Mesendoderm (in vitro differentiated cells): ENCODE measurements at regions not wholly inside any gene's neighbourhood (a gene's known extent, or its start where the extent isn't known, plus 50 kb on each side); places are given as distances from the start of the nearest gene placed in this dataset.
"Not testable (repeated sequence)": the region's sequence is repeated elsewhere in the genome, so short reads cannot be mapped to it uniquely, and the experiment has no call there.

Experiments
- DNase-seq: peaks from one replicate; pipeline ENCODE4 v3.0.0; 2013
- H2AK5ac ChIP-seq: 2 replicates; pipeline ENCODE4 v1.6.1; 2013; ENCODE audit warnings: low read length, inconsistent platforms
- H2BK120ac ChIP-seq: 2 replicates; pipeline ENCODE4 v1.6.1; 2013; ENCODE audit warnings: low read depth, mild to moderate bottlenecking, low read length, moderate library complexity, mixed read lengths
- H2BK15ac ChIP-seq: replicated peaks from 2 replicates; pipeline ENCODE4 v1.6.1; 2013; ENCODE audit warnings: low read depth, mild to moderate bottlenecking, moderate library complexity
- H2BK5ac ChIP-seq: 2 replicates; pipeline ENCODE4 v1.6.1; 2013; ENCODE audit warnings: low read length, inconsistent platforms
- H3K18ac ChIP-seq: 2 replicates; pipeline ENCODE4 v1.6.1; 2013; ENCODE audit warnings: mild to moderate bottlenecking, low read length, mixed read lengths
- H3K23ac ChIP-seq: one replicate; pipeline ENCODE4 v1.6.1; 2013; ENCODE audit warnings: low read length
- H3K27ac ChIP-seq: 2 replicates; pipeline ENCODE4 v1.5.1; 2013; ENCODE audit warnings: low read depth, mild to moderate bottlenecking, inconsistent platforms, low read length, moderate library complexity
- H3K27me3 ChIP-seq: 2 replicates; pipeline ENCODE4 v1.6.1; 2013; ENCODE audit warnings: low read length, control low read depth, mild to moderate bottlenecking, inconsistent platforms; ENCODE audit not compliant: insufficient read depth, poor library complexity
- H3K36me3 ChIP-seq: 2 replicates; pipeline ENCODE4 v1.6.1; 2013; ENCODE audit warnings: low read length, inconsistent platforms; ENCODE audit not compliant: control insufficient read depth, insufficient read depth
- H3K4ac ChIP-seq: one replicate; pipeline ENCODE4 v1.6.1; 2013; ENCODE audit warnings: low read depth, mild to moderate bottlenecking, low read length, moderate library complexity
- H3K4me1 ChIP-seq: 2 replicates; pipeline ENCODE4 v1.6.1; 2013; ENCODE audit warnings: low read depth, low read length, inconsistent platforms; ENCODE audit not compliant: control insufficient read depth
- H3K4me2 ChIP-seq: 2 replicates; pipeline ENCODE4 v1.6.1; 2013; ENCODE audit warnings: low read length
- H3K4me3 ChIP-seq: 2 replicates; pipeline ENCODE4 v1.5.1; 2013; ENCODE audit warnings: mild to moderate bottlenecking, low read length
- H3K56ac ChIP-seq: one replicate; pipeline ENCODE4 v1.6.1; 2013; ENCODE audit warnings: low read length
- H3K79me1 ChIP-seq: 2 replicates; pipeline ENCODE4 v1.6.1; 2013; ENCODE audit warnings: low read length, inconsistent platforms
- H3K79me2 ChIP-seq: 2 replicates; pipeline ENCODE4 v1.6.1; 2013; ENCODE audit warnings: mild to moderate bottlenecking, low read length; ENCODE audit not compliant: control insufficient read depth, insufficient read depth
- H3K9ac ChIP-seq: 2 replicates; pipeline ENCODE4 v1.6.1; 2013; ENCODE audit warnings: low read length, inconsistent platforms
- H4K5ac ChIP-seq: one replicate; pipeline ENCODE4 v1.6.1; 2013; ENCODE audit warnings: low read length
- H4K8ac ChIP-seq: one replicate; pipeline ENCODE4 v1.6.1; 2013; ENCODE audit warnings: low read depth, mild to moderate bottlenecking, control low read depth, low read length, moderate library complexity
- WGBS: extraction: QIAGEN DNeasy Blood & Tissue Kit; methylation state at CpG from one replicate; pipeline ENCODE4 v1.1.7; 2013; ENCODE audit warnings: low lambda C conversion rate, missing lambda C conversion rate; ENCODE audit not compliant: insufficient coverage; ENCODE audit errors: extremely low coverage; 5-methylcytosine and 5-hydroxymethylcytosine counted together

GRCh38 chr17:64741916-64742315 lies 79.8 kb upstream of the SMURF2 start:
- not testable (repeated sequence) for H3K23ac ChIP-seq, H3K27ac ChIP-seq, H3K36me3 ChIP-seq, H4K5ac ChIP-seq, H2AK5ac ChIP-seq, H3K79me2 ChIP-seq, H3K9ac ChIP-seq, H3K4me1 ChIP-seq, H3K56ac ChIP-seq, H2BK15ac ChIP-seq, H3K4ac ChIP-seq, H2BK5ac ChIP-seq, H3K4me2 ChIP-seq, H3K79me1 ChIP-seq, H3K27me3 ChIP-seq, H2BK120ac ChIP-seq, H3K4me3 ChIP-seq, H3K18ac ChIP-seq, H4K8ac ChIP-seq
- peak; percentile 53 for DNase-seq
- WGBS, result no CpG with 5 or more reads among the region's 3 CpGs

GRCh38 chr17:64741038-64741641 lies 79.0 kb upstream of the SMURF2 start:
- WGBS, result no CpG with 5 or more reads among the region's 6 CpGs
- no peak overlapping the region for H2BK5ac ChIP-seq
- H3K36me3 ChIP-seq, result no peaks in the 10 kb centered on the region
- no peak overlapping the region for H4K8ac ChIP-seq
- H3K4me3 ChIP-seq, result no peak overlapping the region
- H2BK15ac ChIP-seq, result no peak overlapping the region
- no peak overlapping the region for H2BK120ac ChIP-seq
- no peaks in the 10 kb centered on the region for H3K27me3 ChIP-seq
- no peak overlapping the region for H2AK5ac ChIP-seq
- no peak overlapping the region for H3K4ac ChIP-seq
- no peak for DNase-seq
- no peak overlapping the region for H3K27ac ChIP-seq
- no peak overlapping the region for H3K56ac ChIP-seq
- H3K79me1 ChIP-seq, result no peaks in the 10 kb centered on the region
- H3K79me2 ChIP-seq, result no peaks in the 10 kb centered on the region
- no peak overlapping the region for H3K4me2 ChIP-seq
- H3K4me1 ChIP-seq, result no peaks in the 10 kb centered on the region
- H4K5ac ChIP-seq, result no peak overlapping the region
- no peak overlapping the region for H3K23ac ChIP-seq
- H3K9ac ChIP-seq, result no peak overlapping the region
- H3K18ac ChIP-seq, result no peak overlapping the region

GRCh38 chr17:64739316-64740058 lies 77.4 kb upstream of the SMURF2 start:
- H4K8ac ChIP-seq, result no peak overlapping the region
- no peaks in the 10 kb centered on the region for H3K79me2 ChIP-seq
- no peak overlapping the region for H4K5ac ChIP-seq
- DNase-seq, result peak; percentile 34
- H3K27ac ChIP-seq, result no peak overlapping the region
- H3K4ac ChIP-seq, result no peak overlapping the region
- H3K4me2 ChIP-seq, result no peak overlapping the region
- no peak overlapping the region for H2BK5ac ChIP-seq
- no peak overlapping the region for H2BK15ac ChIP-seq
- H3K79me1 ChIP-seq, result no peaks in the 10 kb centered on the region
- H3K18ac ChIP-seq, result no peak overlapping the region
- no peak overlapping the region for H3K23ac ChIP-seq
- H3K56ac ChIP-seq, result no peak overlapping the region
- H2AK5ac ChIP-seq, result no peak overlapping the region
- no CpG with 5 or more reads among the region's 9 CpGs for WGBS
- no peak overlapping the region for H3K4me3 ChIP-seq
- no peaks in the 10 kb centered on the region for H3K36me3 ChIP-seq
- H3K4me1 ChIP-seq, result no peaks in the 10 kb centered on the region
- no peak overlapping the region for H3K9ac ChIP-seq
- no peak overlapping the region for H2BK120ac ChIP-seq
- H3K27me3 ChIP-seq, result no peaks in the 10 kb centered on the region

DNA sequence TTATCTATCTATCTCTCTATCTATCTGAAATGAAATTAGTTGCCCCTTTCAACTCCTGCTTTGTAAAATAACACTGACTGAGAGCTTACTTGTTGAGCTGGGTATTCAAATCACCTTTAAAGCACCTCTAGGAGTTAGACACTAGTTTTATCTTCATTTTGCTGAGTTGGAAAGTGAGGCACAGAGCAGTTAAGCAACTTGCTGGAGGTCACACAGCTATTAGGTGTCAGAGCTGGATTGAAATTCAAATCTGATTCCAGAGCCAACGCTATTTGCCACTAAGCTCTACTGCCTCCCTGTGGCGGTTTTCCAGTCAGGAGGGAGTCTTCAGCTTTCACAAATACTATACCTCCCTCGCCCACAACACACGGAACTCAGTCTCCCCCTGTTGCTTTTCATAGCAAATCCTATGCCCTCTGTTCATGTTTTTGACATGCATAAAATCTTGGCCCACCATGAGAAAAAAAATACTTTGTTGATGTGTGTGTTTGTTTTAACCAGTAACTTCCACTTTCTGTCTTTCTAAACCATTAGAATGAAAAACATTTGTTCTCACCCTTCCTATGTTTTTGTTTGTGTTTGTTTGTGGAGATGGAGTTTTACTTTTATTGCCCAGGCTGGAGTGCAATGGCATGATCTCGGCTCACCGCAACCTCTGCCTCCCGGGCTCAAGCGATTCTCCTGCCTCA lies 74.8 kb upstream of the SMURF2 start:
- Histone ChIP-seq H2BK15ac (no peak overlapping the region), H3K23ac (no peak overlapping the region), H3K27ac (no peak overlapping the region), H3K4me1 (no peaks in the 10 kb centered on the region), H3K18ac (no peak overlapping the region), H3K4me3 (no peak overlapping the region), H3K4me2 (no peak overlapping the region), H2BK5ac (no peak overlapping the region), H2BK120ac (no peak overlapping the region), H4K5ac (no peak overlapping the region), H3K9ac (no peak overlapping the region), H3K79me2 (no peaks in the 10 kb centered on the region), H3K56ac (no peak overlapping the region), H3K27me3 (no peaks in the 10 kb centered on the region), H4K8ac (no peak overlapping the region), H3K36me3 (no peaks in the 10 kb centered on the region), H3K79me1 (no peaks in the 10 kb centered on the region), H2AK5ac (no peak overlapping the region), H3K4ac (no peak overlapping the region)
- peak; percentile 59 for DNase-seq
- no CpG with 5 or more reads among the region's 8 CpGs for WGBS

DNA sequence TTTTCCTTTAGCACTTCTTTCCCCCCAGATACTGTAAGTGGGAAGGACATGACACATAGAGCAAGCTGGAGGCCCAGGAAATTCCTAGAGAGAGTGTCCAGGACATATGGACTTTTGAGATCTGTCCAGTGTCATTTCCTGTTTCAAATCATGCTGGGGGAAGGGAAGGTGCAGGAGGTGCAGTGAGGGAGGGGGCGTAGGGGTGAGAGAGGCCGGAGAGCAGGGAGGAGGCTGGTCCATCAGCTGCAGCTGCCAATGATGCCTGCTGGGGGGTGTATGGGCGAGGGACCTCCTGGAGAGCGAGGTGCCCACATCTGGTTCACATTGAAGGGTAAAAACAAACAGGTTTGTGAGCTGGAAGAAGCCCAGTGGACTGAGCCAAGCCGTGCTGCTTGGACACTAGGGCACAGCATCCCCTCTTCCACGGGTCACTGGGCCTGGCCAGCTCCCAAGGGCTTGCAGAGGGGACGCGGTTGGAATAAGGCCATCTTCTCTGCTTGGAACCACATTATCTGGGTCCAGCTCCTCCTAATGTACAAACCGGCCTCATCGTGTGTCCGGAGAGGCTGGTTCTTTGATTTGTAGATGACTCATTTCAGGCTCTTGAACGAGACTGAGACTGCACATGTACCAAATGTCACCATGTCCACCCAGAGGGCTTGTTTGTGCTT lies 70.4 kb upstream of the SMURF2 start:
- H2BK120ac ChIP-seq, result no peak overlapping the region
- no peak overlapping the region for H3K9ac ChIP-seq
- H3K27ac ChIP-seq, result no peak overlapping the region
- no peak overlapping the region for H4K8ac ChIP-seq
- no peaks in the 10 kb centered on the region for H3K79me2 ChIP-seq
- WGBS, result no CpG with 5 or more reads among the region's 12 CpGs
- H3K27me3 ChIP-seq, result no peaks in the 10 kb centered on the region
- no peak overlapping the region for H2AK5ac ChIP-seq
- no peak overlapping the region for H3K4me3 ChIP-seq
- H3K4me1 ChIP-seq, result no peaks in the 10 kb centered on the region
- no peak for DNase-seq
- no peak overlapping the region for H3K23ac ChIP-seq
- no peak overlapping the region for H3K4me2 ChIP-seq
- H3K18ac ChIP-seq, result no peak overlapping the region
- no peak overlapping the region for H2BK5ac ChIP-seq
- no peak overlapping the region for H2BK15ac ChIP-seq
- no peaks in the 10 kb centered on the region for H3K36me3 ChIP-seq
- no peaks in the 10 kb centered on the region for H3K79me1 ChIP-seq
- no peak overlapping the region for H3K56ac ChIP-seq
- H3K4ac ChIP-seq, result no peak overlapping the region
- H4K5ac ChIP-seq, result no peak overlapping the region
